GM12892 (cell line): ENCODE measurements at regions not wholly inside any gene's neighbourhood (a gene's known extent, or its start where the extent isn't known, plus 50 kb on each side); places are given as distances from the start of the nearest gene placed in this dataset.

ENCODE experiments used
- POLR2A ChIP-seq: IDR thresholded peaks from 2 replicates; pipeline ENCODE4 v1.6.1; 2011; ENCODE audit warnings: low read depth, low read length, control low read depth
- POLR2AphosphoS5 ChIP-seq: IDR thresholded peaks from 2 replicates; pipeline ENCODE4 v1.6.1; 2011; ENCODE audit warnings: low read depth, low read length, control low read depth
- TAF1 ChIP-seq: IDR thresholded peaks from 2 replicates; pipeline ENCODE4 v1.6.1; 2011; ENCODE audit warnings: low read depth, mild to moderate bottlenecking, control low read depth, low read length, borderline replicate concordance

DNA sequence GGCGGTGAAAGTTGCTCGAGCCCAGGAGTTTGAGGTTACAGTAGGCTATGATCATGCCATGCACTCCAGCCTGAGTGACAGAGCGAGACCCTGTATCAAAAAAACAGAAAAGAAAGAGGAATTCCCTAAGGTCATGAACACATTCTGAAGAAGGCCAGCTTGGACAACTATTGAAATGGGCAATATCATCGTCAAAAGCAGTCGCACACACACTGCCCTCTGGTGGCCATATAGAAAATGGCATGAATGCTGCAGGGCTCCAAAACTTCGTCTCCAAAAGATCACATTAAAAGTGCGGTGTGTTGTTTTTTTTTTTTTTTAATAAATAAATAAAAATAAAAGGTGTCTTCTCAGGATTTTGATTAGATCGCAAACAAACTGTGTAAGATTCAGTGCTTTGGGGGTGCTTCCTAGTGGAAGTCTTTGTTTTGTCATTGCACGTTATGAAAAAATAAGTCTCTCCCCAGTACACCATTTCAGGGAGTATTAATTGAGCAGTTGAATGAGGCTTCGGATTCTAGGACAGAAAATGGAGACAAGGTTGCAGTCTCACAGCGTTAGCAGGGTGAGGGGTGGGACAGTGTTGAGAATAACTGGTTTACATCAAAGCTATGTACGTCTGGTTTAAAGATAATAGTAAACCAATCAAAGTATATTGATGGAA lies 87.5 kb upstream of the FMN2 start:
- TF ChIP-seq TAF1: no peak
- TF ChIP-seq POLR2AphosphoS5: no peak
- no peak for TF ChIP-seq POLR2A
